HepG2 (cell line): ENCODE measurements at regions not wholly inside any gene's neighbourhood (a gene's known extent, or its start where the extent isn't known, plus 50 kb on each side); places are given as distances from the start of the nearest gene placed in this dataset.

Experiments
- ATF2 ChIP-seq: sonication (generic); formaldehyde crosslinking; IDR thresholded peaks from 2 replicates; pipeline ENCODE4 v1.4.0; 2020; ENCODE audit warnings: missing genetic modification reagents
- CTCF ChIP-seq: sonication (generic); formaldehyde crosslinking; IDR thresholded peaks from 2 replicates; pipeline ENCODE4 v1.5.0; 2020; ENCODE audit warnings: mild to moderate bottlenecking, missing genetic modification reagents, moderate library complexity
- DPF2 ChIP-seq: sonication (generic); formaldehyde crosslinking; IDR thresholded peaks from 2 replicates; pipeline ENCODE4 v1.4.0; 2020; ENCODE audit warnings: mild to moderate bottlenecking, low read depth, missing genetic modification reagents, borderline replicate concordance
- FOXM1 ChIP-seq: sonication (generic); formaldehyde crosslinking; IDR thresholded peaks from 2 replicates; pipeline ENCODE4 v1.5.0; 2020; ENCODE audit warnings: missing genetic modification reagents
- ISL2 ChIP-seq: sonication (generic); formaldehyde crosslinking; IDR thresholded peaks from 2 replicates; pipeline ENCODE4 v1.5.0; 2020; ENCODE audit warnings: missing genetic modification reagents
- JUNB ChIP-seq: sonication (generic); formaldehyde crosslinking; IDR thresholded peaks from 2 replicates; pipeline ENCODE4 v1.8.0; 2022; ENCODE audit warnings: missing genetic modification reagents, mild to moderate bottlenecking, borderline replicate concordance
- PHF20 ChIP-seq: sonication (generic); formaldehyde crosslinking; IDR thresholded peaks from 2 replicates; pipeline ENCODE4 v1.5.0; 2020; ENCODE audit warnings: mild to moderate bottlenecking, missing genetic modification reagents
- POLR2A ChIP-seq, 2 experiments: IDR thresholded peaks; 2 replicates each; pipeline ENCODE4 v1.6.1; 2011; ENCODE audit warnings: low read depth in 2 of 2, low read length in 2 of 2, mild to moderate bottlenecking in 1 of 2, moderate library complexity in 1 of 2; ENCODE audit not compliant: insufficient read depth in 1 of 2
- RAD21 ChIP-seq: fragments of 450-650 bp; formaldehyde crosslinking; IDR thresholded peaks from 2 replicates; pipeline ENCODE4 v1.5.0; 2020; ENCODE audit warnings: mild to moderate bottlenecking
- REST ChIP-seq, 2 experiments: IDR thresholded peaks; 2 replicates each; pipeline ENCODE4 v1.6.1; 2011 to 2012; ENCODE audit warnings: low read length in 2 of 2, borderline replicate concordance in 1 of 2, low read depth in 1 of 2, mild to moderate bottlenecking in 1 of 2, moderate library complexity in 1 of 2
- TCF7L2 ChIP-seq: IDR thresholded peaks from 2 replicates; pipeline ENCODE4 v1.6.1; 2011; ENCODE audit warnings: mild to moderate bottlenecking, low read depth, low read length, moderate library complexity
- ZNF296 ChIP-seq: sonication (generic); formaldehyde crosslinking; conservative IDR thresholded peaks from 2 replicates; pipeline ENCODE4 v1.5.0; 2020; ENCODE audit warnings: mild to moderate bottlenecking, missing genetic modification reagents

- TF ChIP-seq RAD21 (CRISPR knock-in tag) (no peak), TCF7L2 (no peak), POLR2A (IDR thresholded peaks at IDR 0.05; ENCODE audit: insufficient read depth in 1 of 2, low read depth in 2 of 2, low read length in 2 of 2) (no peak), CTCF (CRISPR knock-in tag) (no peak), JUNB (CRISPR knock-in tag) (no peak), ZNF296 (CRISPR knock-in tag) (no peak), PHF20 (CRISPR knock-in tag) (no peak), REST (IDR thresholded peaks at IDR 0.05; ENCODE audit: borderline replicate concordance in 1 of 2, low read depth in 1 of 2, low read length in 2 of 2) (no peak), ATF2 (CRISPR knock-in tag) (no peak), DPF2 (CRISPR knock-in tag) (no peak), FOXM1 (CRISPR knock-in tag) (no peak), ISL2 (no peak)
Observed at GRCh38 chr9:134228649-134229048, 64.3 kb upstream of the RNU6ATAC start.
